NB4 (cell line): ENCODE measurements at regions not wholly inside any gene's neighbourhood (a gene's known extent, or its start where the extent isn't known, plus 50 kb on each side); places are given as distances from the start of the nearest gene placed in this dataset.

Experiments
- DNase-seq: peaks from one replicate; pipeline ENCODE4 v3.0.0; 2010; ENCODE audit warnings: low read depth
- H3K4me3 ChIP-seq: one replicate; pipeline ENCODE4 v1.5.1; 2011; ENCODE audit warnings: mild to moderate bottlenecking, low read depth, low read length, moderate library complexity
- MYC ChIP-seq: IDR thresholded peaks from 2 replicates; pipeline ENCODE4 v1.6.1; 2011; ENCODE audit warnings: low read depth, low read length
- POLR2A ChIP-seq: IDR thresholded peaks from 2 replicates; pipeline ENCODE4 v1.6.1; 2011; ENCODE audit warnings: mild to moderate bottlenecking; ENCODE audit not compliant: insufficient read length; ENCODE audit errors: extremely low read depth
- TF ChIP-seq, protein P1 (sequence below): IDR thresholded peaks from 2 replicates; pipeline ENCODE4 v1.6.1; 2011; ENCODE audit warnings: low read depth, low read length
- TF ChIP-seq, protein P2 (sequence below): IDR thresholded peaks from one replicate; pipeline ENCODE4 v1.5.1; 2012; ENCODE audit warnings: low read depth, low read length

DNA sequence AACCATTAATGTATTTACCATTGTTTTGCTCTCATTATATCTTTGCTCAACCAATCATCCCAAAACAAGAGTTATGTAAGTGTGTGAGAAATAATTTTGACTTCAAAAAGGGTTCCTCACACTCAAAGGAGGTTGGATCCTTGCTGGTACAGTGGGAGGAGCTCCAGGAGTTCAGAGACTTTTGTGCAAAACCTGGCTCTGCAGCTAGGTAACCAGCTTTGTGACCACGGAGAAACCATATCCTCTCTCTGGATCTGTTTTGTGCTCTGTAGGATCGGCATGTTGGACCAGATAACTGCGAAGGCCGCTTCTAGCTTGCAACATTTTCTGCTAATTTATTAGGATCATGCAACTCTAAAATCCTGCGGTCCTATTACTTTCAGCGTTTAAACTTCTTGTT lies 128.6 kb upstream of the LIPC start:
- TF ChIP-seq, protein P1, sequence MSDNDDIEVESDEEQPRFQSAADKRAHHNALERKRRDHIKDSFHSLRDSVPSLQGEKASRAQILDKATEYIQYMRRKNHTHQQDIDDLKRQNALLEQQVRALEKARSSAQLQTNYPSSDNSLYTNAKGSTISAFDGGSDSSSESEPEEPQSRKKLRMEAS, result no peak
- TF ChIP-seq POLR2A (no peak), MYC (no peak)
- TF ChIP-seq, protein P2, sequence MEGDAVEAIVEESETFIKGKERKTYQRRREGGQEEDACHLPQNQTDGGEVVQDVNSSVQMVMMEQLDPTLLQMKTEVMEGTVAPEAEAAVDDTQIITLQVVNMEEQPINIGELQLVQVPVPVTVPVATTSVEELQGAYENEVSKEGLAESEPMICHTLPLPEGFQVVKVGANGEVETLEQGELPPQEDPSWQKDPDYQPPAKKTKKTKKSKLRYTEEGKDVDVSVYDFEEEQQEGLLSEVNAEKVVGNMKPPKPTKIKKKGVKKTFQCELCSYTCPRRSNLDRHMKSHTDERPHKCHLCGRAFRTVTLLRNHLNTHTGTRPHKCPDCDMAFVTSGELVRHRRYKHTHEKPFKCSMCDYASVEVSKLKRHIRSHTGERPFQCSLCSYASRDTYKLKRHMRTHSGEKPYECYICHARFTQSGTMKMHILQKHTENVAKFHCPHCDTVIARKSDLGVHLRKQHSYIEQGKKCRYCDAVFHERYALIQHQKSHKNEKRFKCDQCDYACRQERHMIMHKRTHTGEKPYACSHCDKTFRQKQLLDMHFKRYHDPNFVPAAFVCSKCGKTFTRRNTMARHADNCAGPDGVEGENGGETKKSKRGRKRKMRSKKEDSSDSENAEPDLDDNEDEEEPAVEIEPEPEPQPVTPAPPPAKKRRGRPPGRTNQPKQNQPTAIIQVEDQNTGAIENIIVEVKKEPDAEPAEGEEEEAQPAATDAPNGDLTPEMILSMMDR, result no peak
- DNase-seq, result no peak

GRCh38 chr15:58306591-58307312 lies 125.0 kb upstream of the LIPC start:
- TF ChIP-seq, protein P2, result no peak
- TF ChIP-seq POLR2A (no peak), MYC (no peak)
- TF ChIP-seq, protein P1, result no peak
- H3K4me3 ChIP-seq, result no peak overlapping the region
- DNase-seq, result no peak

More for the DNA sequence above, 128.6 kb upstream of the LIPC start:
- H3K4me3 ChIP-seq, result no peak overlapping the region

GRCh38 chr15:58307313-58307961 lies 124.4 kb upstream of the LIPC start:
- no peak overlapping the region for H3K4me3 ChIP-seq
- DNase-seq, result no peak
- TF ChIP-seq POLR2A (no peak), MYC (no peak)
- TF ChIP-seq, protein P2, result no peak
- TF ChIP-seq, protein P1, result no peak

- DNase-seq, result peak; percentile 27
- TF ChIP-seq, protein P2, result peak; percentile 11
- TF ChIP-seq, protein P1, result no peak
- H3K4me3 ChIP-seq, result no peak overlapping the region
Measured at GRCh38 chr15:58308742-58309355, 122.9 kb upstream of the LIPC start.

DNA sequence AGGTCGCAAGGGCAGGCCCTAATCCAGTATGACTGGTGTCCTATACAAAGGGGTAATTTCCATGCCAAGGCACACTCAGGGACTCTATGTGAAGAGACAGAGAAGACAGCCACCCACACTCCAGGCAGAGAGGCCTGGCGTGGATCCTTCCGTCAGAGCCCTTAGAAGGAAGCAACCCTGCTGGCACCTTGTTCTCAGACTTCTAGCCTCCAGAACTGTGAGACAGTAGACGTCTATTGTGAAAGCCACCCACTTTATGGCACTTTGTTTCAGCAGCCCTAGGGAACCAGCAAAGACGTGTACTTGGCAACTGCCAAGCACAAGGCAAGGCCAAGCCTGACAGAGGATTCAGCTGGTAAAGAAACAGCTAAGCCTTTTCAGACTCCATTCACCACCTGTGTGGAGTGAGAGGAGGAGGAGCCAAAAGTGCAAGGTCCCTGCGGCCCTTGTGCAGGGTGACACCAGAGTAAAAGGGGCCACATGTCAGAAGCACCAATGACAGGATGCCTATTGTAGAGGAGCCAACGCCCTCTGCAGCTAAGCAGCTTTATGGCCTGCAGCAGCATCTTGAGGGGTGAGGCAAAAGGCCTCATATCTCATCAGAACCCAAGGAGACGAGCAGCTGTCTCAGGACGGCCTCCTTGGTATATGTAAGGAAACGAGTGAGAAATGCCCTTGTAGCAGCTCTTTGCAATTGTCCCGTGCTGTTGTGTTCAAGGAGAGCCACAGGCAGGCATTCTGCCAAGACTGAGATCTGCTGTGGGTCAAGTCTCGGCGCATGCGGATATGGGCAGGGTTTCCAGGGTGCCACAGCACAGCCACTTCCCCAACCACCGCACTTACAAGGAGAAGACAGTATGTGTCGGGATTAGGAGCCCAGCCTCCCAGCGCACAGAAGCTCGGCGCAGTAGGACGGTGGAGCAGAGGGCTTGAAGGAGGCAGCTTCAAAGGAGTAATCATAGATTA lies 121.5 kb upstream of the LIPC start:
- no peak for DNase-seq
- H3K4me3 ChIP-seq, result no peak overlapping the region
- TF ChIP-seq POLR2A, result no peak
- TF ChIP-seq MYC, result no peak
- TF ChIP-seq, protein P1, result no peak
- TF ChIP-seq, protein P2, result no peak
